ENCODE measurements at regions not wholly inside any gene's neighbourhood (a gene's known extent, or its start where the extent isn't known, plus 50 kb on each side); places are given as distances from the start of the nearest gene placed in this dataset.

- peaks cover 0 to 28% (median 0%) of the 10 kb centered on the region in 9 donors for H3K27me3 ChIP-seq
- no peaks in the 10 kb centered on the region for H3K36me3 ChIP-seq
- no peak for DNase-seq
- 79 to 90% (median 83%) methylated on average over 5 of the region's 5 CpGs for WGBS, 4 donors
- no peak overlapping the region for H3K27ac ChIP-seq
- H3K9me3 ChIP-seq = peaks cover 0 to 6% (median 0%) of the 10 kb centered on the region in 12 donors
- H3K4me3 ChIP-seq = no peak overlapping the region
- intact Hi-C loops (cut with DNase I) = no loop called here
- no peak for ATAC-seq
- no peaks in the 10 kb centered on the region for H3K4me1 ChIP-seq
- TF ChIP-seq POLR2A (IDR thresholded peaks at IDR 0.05) = no peak
- TF ChIP-seq, protein P1, sequence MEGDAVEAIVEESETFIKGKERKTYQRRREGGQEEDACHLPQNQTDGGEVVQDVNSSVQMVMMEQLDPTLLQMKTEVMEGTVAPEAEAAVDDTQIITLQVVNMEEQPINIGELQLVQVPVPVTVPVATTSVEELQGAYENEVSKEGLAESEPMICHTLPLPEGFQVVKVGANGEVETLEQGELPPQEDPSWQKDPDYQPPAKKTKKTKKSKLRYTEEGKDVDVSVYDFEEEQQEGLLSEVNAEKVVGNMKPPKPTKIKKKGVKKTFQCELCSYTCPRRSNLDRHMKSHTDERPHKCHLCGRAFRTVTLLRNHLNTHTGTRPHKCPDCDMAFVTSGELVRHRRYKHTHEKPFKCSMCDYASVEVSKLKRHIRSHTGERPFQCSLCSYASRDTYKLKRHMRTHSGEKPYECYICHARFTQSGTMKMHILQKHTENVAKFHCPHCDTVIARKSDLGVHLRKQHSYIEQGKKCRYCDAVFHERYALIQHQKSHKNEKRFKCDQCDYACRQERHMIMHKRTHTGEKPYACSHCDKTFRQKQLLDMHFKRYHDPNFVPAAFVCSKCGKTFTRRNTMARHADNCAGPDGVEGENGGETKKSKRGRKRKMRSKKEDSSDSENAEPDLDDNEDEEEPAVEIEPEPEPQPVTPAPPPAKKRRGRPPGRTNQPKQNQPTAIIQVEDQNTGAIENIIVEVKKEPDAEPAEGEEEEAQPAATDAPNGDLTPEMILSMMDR (IDR thresholded peaks at IDR 0.05) = no peak
Observed at GRCh38 chr7:67696124-67696523, 699.5 kb downstream of the TYW1 start.

DNA sequence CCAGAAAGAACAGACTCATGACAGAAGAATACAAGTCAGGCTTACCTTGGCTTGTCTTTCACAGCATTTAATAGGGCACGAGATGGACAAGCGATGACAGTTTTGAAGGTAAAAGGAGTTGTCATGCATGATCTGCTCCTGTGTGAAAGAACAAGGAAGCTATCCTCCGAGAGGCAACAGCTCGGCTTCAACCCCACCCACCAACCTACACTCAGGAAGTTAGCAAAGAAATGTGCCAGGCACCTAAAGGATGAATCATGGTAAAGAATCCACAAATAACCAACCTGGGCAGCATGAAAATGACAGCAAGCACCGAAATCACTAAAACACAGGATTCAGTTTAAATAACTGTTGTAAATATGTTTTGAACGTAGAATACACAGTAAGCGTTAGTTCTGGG, 700.2 kb downstream of the TYW1 start:
- Histone ChIP-seq H3K27me3 (peaks cover 0 to 28% (median 0%) of the 10 kb centered on the region in 9 donors), H3K27ac (no peak overlapping the region), H3K4me1 (no peaks in the 10 kb centered on the region), H3K36me3 (no peaks in the 10 kb centered on the region), H3K9me3 (peaks cover 0 to 3% (median 0%) of the 10 kb centered on the region in 12 donors), H3K4me3 (no peak overlapping the region)
- ATAC-seq (no peak), DNase-seq (no peak)
- intact Hi-C loops (cut with DNase I) = no loop called here
- 66 to 76% (median 75%) methylated on average over 7 of the region's 7 CpGs for WGBS, 4 donors
- TF ChIP-seq, protein P1 (IDR thresholded peaks at IDR 0.05) = no peak
- no peak for TF ChIP-seq POLR2A (IDR thresholded peaks at IDR 0.05)

DNA sequence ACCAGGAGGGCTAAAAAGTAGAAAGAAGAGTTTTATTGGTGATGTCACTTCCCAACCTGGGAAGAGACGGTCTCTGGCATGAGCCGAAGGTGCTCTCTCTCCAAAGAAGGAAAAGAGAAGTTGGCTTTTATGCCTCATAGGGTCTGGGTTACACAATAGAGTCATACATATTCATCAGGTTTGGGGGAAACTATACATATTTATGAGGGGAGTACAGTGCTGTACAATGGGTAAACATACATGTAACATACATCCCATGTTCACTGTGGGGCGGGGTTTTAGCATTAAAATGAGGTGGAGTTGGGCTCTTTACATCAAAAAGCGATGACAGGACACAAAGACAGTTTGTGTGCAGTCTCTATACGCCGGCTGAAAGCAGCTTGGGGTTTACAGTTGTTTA, 701.7 kb downstream of the TYW1 start:
- DNase-seq = no peak
- H3K9me3 ChIP-seq = peaks cover 0 to 3% (median 0%) of the 10 kb centered on the region in 12 donors
- H3K36me3 ChIP-seq = no peaks in the 10 kb centered on the region
- 52 to 75% (median 70%) methylated on average over 6 of the region's 6 CpGs for WGBS, 4 donors
- H3K27ac ChIP-seq = no peak overlapping the region
- no peaks in the 10 kb centered on the region for H3K4me1 ChIP-seq
- no peak overlapping the region for H3K4me3 ChIP-seq
- ATAC-seq = no peak
- TF ChIP-seq, protein P1 (IDR thresholded peaks at IDR 0.05) = no peak
- no peak for TF ChIP-seq POLR2A (IDR thresholded peaks at IDR 0.05)
- intact Hi-C loops (cut with DNase I) = no loop called here
- H3K27me3 ChIP-seq = peaks cover 0 to 26% (median 0%) of the 10 kb centered on the region in 9 donors

GRCh38 chr7:67705850-67706249, 709.2 kb downstream of the TYW1 start:
- intact Hi-C loops (cut with DNase I) = no loop called here
- WGBS, 4 donors = 43 to 49% (median 46%) methylated on average over 2 of the region's 2 CpGs
- Histone ChIP-seq H3K9me3 (peaks cover 0 to 29% (median 8%) of the 10 kb centered on the region in 12 donors), H3K4me3 (no peak overlapping the region), H3K36me3 (no peaks in the 10 kb centered on the region), H3K27me3 (no peaks in the 10 kb centered on the region), H3K27ac (no peak overlapping the region), H3K4me1 (no peaks in the 10 kb centered on the region)
- TF ChIP-seq, protein P1 (IDR thresholded peaks at IDR 0.05) = no peak
- TF ChIP-seq POLR2A (IDR thresholded peaks at IDR 0.05) = no peak
- no peak for ATAC-seq
- no peak for DNase-seq
